Endometrium (tissue), 2 donors: ENCODE measurements at regions not wholly inside any gene's neighbourhood (a gene's known extent, or its start where the extent isn't known, plus 50 kb on each side); places are given as distances from the start of the nearest gene placed in this dataset.

Experiments
- FAIRE-seq: peaks from 2 replicates; lab custom pipeline; 2012; peaks lifted over from hg19 to GRCh38; lab: Jason Lieb, UNC
- donor health status: control.
- donor health status: control.

DNA sequence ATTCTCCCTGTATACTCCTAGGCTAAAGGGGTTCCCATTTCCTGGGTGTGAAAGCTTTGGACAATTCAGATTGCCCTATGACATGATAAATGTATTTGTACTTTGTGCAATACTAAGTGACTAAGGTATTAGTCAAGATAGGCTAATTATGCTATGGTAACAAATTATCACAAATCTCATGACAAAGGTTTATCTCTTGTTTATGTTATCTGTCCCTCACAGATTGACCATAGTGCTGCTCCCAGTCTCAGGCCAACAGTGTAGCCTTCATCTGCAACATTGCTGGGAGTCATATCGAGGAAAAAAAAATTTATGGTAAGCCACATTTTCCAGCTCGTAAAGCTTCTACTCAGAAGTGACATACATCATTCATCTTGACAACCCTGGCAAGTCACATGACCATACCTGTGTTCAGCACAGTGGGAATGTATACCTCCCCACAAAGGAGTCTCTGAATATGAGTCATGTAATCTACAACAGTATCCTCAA is 346.2 kb downstream of the IGSF11 start:
- FAIRE-seq, result no peak

DNA sequence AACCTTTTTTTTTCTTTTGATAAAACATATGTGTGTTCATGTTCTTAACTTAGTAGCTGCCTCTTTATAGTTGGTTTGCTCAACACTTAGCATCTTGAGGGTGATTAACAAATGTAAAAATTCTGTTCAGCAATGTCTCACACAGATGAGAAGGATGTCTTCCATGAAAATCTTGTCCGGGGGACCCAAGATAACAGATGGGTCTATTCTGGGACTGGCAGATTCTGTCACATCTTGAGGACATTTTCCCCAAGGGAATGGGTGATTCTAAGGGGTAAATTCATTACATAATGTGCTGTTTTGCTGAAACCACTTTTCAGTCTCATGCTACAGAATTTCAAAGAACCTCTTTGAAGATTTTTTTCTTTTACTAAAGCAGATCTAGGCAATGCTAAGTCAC is 342.2 kb downstream of the IGSF11 start:
- no peak for FAIRE-seq

DNA sequence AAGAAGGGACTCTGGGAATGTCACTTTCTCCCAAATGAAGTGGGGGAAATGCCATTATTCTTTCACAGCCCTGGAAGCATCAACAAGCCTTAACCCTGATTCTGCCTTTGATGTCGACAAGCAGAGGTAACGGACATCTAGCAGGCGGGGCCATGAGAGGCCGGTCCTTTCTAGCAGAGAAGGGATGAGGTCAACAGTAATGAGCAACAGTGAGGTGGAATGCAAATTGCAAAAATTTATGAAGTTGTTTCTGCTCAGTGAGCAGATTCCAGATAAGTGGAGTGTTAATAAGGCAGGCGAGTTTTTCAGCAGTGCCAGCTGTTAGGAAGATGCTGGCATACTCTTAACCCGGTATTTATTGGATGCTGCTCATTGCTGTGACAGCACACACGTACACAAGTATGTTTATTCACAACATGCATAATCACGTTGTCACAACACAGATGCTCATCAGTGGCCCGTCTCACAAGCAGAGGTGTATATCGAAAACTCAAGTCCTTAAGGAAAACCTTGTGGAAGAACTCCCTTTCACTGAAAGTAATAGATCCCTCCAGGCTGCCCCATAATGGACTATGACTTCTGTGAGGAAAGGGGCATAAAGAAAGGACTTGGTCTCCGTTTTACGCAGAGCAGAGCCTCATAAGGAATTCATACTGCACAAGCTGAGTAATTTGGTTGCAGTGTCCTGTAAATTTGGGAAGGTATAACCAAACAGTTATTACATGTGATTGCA is 329.0 kb downstream of the IGSF11 start:
- no peak for FAIRE-seq

DNA sequence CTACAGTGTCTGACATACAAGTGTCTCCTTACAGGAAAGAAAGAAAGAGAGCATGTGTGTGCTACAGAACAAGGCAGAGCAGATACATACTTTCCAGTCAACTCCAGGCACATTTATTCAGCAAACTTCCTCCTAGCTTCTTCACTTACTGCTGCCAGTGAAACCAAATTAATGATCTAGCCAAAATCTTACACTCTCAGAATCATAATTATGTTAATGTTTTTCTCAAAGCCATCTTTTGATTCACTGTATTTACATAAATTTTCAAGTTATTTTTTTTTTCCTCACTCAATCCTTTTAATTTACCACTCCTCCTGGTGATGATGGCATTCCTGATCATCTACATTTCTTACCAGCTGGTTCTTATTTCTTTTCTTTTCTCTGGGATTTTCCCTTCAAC is 326.7 kb downstream of the IGSF11 start:
- FAIRE-seq, result no peak

DNA sequence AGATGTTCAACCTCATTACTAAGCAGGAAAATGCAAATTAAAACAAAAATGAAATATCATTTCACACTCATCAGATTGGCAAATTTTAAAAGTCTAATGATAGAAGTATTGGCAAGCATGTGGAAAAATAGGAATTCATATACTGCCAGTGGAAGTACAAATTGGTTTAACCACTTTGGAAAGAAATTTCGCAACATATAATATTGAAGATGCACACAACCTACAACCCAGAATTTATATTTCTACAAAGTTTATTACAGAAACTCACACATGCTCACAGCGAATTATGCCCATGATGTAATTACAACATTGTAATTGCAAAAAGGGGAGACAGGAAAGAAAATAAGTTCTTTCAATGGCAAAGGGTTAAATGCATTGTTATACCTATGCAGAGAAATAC is 324.1 kb downstream of the IGSF11 start:
- FAIRE-seq, result no peak

DNA sequence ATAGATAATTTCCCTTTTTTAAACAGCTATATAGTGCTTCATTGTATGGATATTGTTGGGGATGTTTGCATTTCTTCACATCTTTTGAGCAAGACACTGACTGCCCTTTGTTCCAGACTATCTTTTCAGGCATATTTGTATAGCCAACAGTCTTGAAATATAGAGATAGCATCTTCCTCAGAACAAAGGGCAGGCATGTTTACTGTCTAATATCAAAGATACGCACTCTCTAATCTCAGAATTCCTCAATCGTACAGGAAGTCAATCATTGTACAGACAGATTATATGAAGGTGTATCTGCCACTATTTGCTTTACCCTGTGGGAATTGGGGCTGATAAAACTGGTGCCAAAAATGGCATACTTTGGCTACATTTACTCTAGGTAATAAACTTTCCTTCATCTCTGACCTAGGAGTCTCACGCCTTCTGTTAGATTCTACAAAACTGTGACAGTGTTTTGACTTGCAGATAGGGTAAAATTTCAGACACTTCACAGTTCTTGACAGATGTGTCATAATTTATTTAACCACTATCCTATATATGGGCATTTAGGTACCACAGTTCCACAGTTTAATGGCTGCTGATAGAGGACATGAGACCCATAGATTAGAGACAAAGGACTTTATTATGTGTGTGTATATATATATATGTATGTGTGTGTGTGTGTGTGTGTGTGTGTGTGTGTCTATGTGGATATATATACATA is 321.0 kb downstream of the IGSF11 start:
- FAIRE-seq, result no peak

DNA sequence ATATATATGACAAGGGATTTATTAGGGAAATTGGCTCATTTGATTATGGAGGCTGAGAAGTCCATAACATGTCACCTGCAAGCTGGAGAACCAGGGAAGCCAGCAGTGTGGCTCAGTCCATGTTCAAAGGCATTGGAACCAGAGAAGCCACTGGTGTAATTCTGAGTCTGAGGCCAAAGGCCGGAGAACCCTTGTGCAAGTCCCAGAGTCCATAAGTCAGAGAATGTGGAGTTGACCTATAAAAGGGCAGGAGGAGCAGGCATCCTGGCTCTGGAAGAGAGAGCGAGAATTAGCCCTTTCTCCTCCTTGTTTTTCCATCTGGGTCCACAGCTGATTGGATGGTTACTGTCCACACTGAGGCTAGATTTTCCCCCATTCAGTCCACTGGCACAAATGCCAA is 319.8 kb downstream of the IGSF11 start:
- FAIRE-seq, result no peak

DNA sequence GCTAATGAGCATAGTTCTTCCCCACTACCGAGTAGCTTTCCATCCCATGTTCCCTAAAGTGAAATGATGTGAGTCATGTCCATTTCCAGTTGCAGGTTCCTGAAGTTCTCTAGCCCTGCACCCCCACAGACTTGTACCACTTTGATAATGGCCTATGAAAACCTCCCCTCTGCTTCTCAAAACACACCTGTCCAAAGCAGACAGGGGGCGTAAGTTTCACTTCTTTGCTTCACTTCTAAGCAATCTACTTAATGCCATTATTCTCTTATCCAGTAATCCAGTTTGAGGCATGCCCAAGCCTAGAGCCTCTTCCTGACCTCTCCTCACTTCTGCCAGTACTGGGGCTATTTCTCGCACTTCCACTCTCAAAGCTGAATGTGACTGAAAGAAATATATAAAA is 305.1 kb downstream of the IGSF11 start:
- no peak for FAIRE-seq

DNA sequence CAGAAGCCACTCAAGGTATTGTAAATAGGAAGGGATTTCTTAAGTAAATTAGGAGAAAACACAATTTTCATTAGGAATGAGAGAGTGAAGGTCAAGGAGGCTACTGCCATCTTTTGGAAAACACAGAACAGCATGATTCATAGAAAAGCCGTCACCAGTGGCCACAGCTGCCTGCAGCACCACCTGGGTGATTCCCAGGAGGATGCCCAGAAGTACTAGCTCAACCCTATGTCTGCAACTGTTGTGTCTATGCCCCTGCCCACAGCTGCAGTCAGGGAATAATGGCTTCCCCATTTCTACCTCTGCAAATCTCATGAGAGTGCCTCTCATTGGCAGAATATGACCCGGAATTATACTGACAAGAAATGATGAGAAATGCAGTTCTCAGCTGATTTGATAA is 300.0 kb downstream of the IGSF11 start:
- FAIRE-seq, result no peak

DNA sequence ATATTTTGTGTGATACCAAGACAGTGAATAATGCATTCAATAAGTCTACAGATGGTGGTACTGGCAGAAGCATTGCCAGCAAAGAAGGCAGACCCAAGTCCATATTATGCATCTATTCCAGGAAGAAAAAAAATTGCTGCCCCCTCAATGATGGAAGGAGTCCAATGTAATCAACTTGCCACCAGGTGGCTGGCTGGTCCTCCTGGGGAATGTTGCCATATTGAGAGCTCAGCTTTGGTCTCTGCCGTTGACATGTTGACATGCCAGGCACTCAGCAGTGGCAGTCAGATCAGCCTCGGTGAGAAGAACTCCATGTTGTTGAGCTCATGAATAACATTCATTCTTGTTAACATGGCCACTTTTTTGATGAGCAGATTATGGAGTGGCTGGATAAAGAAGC is 298.5 kb downstream of the IGSF11 start:
- FAIRE-seq, result no peak

DNA sequence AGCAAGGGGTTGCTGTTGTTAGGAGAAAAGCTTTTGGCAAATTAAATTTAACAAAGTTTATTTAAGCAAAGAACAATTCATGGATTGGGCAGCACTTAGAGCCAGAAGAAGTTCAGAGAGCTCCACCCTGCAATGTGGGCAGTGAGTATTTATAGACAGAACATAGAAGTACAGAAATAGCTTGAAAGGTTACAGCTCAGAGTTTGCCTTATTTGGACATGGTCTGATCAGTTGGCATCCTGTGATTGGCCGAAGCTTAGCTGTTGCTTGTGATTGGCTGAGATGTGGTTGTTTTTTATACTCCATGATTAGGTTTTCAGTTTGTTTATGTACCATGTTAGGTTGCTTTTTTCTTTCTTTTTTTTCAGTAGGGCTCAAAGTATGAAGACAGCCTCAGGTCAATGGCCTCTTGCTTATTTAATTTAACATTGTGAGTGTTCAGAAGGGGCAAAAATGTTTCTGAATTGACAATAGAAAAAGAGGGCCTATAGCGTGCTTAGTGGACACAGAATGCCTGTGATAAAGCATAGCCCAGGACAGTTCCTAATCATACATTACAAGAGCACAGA is 293.8 kb downstream of the IGSF11 start:
- no peak for FAIRE-seq

DNA sequence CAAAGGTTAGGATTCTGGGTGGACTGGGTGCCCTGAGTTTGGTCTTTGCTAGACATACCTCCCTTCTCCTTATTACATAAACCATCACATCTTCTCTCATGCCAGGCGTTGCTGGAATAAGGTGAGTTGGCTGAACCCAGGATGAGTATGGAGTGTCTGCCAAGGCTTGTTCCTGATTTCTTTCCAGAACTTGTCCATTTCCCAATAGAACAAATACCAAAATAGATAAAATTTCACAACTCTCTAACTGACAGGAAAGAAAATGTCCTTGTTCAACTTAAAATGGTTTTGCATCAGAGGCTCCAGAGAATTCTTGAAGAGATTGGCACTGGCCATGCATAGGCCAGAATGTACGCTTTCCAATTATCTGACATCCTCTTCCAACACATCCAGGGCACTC is 291.9 kb downstream of the IGSF11 start:
- FAIRE-seq, result no peak

DNA sequence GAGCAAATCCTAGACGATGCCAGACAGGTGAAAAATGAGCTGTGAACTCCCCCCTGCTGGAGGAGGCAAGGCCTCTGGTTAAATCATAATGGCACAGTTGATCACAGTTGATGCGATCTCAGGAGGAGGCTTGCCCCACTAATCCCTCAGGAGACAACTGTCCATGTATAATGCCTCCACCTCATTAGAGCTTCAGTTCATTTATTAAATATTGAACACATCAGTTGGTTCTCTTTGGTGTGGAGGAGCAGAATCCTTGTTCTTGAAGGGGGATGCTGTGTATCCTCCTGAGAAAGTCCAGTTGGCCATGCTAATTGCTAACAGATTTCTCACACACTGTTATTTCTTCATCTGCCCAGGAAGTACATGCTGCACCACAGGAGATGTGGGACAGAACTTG is 290.5 kb downstream of the IGSF11 start:
- FAIRE-seq, result no peak

DNA sequence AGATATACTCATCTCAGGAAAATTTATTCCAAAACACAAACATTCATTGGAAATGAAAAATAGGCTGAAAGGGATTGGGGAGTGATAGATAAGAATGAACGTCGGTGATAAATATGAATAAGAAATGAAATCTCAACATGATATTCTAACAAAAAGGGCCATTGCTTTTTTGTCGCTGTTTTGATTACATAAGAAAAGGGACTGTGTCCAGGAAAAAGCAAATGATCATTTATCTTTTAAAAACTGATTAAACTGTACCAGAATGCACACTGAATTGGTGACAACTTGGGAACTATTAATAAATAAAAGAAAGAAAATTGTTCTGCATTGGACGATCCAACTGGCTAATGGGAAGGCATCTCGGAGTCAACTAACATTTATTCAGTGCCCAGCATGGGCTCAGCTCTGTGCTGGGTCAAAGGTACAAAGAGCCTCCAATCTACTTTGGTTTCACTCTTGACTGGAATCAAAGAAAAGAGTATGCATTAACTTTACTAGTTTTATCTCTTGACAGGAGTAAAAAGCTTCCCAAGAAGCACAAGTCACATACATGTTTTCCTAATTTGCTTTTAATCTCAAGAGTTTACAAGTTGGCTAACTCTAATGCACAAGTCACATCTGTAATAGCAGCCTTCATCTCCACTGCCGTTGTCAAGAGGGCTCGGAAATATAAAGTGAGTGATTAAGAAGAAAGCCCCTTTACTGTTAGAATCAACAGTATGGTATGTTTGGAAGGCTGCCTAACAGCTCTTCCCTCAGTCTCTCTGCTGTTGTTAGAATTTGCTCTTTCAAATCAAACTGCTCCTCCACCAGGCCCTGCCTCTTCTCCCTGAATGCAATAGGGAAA is 280.0 kb downstream of the IGSF11 start:
- FAIRE-seq, result no peak

DNA sequence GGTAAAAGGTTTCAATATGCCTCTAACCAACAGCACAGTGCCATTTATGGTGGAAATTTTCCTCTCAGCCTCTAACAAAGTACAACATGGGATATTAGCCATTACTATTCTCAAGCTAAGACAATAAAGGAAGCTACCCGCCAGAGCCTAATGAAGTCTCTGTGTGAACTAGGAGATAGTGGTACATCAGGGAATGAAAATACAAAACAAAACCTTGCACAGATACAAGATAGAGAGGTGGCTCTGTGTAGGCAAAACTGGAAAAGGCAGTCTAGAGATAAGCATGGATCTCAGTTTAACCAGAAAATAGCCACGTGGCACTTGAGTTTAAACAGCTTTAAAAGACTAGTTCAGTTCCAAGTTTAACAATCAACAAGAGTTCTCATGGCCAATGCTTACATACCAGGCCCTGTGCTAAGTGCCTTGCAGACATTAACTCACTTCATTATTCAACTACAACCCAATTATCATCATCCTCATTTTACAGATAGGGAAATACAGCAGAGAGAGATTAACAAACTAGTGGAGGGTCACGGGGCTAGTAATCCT is 279.3 kb downstream of the IGSF11 start:
- no peak for FAIRE-seq

DNA sequence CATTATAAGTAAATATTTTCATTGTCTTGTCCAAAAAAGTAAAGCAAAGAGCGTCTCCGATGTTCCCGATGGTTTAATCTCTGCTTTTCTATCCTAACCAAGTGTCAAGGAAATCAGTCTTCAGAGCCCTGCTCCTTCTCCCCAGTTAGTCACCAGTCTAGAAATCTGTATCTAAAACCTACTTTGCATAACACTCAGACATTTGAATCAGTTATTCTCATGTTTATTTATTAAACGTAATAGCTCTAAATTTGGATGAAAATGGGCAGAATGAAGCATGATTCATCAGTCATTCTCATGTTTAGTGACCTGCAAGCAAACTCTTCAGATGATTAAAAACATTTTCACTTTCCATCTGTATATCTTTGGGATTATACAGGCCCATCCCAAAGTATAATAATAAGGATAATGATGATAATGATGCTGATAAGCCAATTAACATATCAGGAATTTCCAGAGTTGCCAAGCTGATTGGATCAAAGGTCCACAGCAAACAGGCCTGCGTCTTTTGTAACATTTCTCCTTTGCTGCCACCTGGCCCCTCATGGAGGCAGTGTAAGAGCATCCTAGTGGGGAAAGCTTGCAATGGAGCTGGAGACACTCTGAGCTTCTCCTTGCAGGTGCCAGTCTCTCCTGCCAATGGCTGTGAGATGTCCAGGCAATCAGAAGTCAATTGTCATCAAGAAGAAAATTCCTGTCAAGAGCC is 273.9 kb downstream of the IGSF11 start:
- FAIRE-seq, result no peak

DNA sequence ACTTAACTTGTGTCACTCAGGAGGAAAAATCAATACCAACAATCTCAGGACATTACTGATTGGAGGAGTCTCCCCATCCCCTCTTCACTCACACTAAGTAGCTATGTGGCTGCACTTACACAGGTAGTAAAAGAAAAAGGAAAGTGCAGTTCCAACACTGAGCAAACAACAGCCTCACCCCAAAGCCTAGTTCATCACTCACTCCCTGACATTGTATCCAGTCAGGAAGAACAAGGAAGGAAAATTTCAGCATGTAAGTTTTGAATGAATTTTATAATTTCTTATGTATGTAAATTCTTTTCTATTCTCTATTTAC is 273.4 kb downstream of the IGSF11 start:
- FAIRE-seq, result no peak

DNA sequence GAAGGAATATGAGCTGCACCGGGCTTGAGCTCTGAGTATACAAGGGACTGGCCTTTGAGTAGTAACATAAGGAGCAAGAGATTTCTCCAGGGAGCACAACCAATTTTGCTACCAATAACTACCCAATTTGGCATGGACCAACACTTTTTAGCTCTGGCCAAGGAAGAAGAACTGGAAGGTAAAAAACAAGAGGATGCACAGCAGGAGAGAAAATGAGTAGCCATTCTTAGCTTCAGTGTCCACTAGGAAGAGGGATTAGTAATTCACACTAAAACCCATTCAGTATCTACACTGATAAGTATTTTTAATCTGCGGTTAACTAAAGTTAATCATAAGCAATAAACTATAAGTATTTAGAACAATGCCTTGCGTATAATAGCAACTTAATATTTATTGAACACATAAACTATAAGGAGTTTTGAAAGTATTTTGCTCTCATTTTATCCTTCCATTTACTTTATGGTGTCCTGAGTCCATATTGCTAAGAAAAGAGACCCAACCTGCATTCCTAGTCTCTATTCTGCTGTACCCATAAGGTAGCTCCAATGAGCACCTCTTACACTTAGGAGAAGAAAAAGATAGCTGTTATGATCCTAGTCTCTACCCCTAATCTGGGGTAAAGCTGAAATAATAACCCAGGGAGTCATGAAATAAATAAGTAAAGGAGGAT is 268.9 kb downstream of the IGSF11 start:
- no peak for FAIRE-seq

DNA sequence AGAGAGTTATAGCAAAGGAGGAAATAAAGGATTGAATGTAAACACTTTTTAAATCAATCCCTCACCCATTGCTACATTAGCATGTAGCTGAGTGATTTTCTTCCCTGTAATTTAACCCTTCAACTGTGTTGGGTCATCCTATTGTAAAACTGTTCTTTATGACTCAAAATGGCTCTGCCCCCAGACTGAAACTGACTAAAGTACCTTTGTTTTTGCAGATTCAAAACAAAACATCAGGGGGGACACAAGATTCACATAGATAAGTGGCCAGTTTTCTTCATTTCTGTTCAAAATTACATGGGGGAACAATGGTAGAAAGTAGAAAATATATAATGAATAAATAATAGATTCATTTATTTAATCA is 268.4 kb downstream of the IGSF11 start:
- no peak for FAIRE-seq

DNA sequence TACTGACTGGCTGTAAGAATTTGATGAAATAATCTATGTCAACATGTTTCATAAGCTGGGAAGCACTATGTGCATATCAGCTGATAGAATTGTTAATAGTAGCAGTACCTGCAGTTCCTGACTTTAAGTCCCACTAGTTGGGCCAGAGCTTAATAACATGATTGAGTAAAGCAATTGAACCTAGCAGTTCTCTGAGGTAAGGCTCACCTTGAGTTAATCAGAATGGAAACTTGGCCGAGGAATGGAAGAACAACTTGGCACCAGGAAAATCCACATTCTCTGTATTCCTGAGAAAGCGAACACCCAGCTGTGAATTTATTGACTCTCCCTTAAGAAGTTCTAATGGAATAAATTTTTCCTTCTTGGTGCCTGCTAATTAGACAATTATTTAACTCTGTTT is 262.6 kb downstream of the IGSF11 start:
- FAIRE-seq, result no peak

DNA sequence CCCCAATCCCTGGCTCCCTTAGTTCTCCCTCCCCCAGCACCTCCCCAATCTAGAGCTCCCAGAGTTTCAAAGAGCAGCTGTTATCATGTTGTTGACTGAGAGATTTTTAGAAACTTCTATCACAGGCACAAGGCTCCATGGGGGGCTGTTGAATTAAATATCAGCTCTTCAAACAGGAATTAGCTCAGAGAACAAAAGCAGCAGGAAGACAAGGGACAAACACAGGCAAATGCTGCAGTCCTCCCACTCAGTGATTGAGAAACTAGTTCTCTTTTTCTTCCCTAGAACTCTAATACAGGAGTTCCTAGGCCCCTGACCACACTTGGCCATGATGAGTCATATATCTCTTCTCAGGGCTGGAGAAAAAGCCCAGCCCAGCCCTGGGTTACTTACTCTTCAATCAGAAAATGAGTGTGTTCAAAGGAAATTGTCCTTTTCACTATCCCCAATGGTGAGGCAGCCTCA is 262.1 kb downstream of the IGSF11 start:
- FAIRE-seq, result no peak
